HG02981 (cell line): ENCODE measurements at regions not wholly inside any gene's neighbourhood (a gene's known extent, or its start where the extent isn't known, plus 50 kb on each side); places are given as distances from the start of the nearest gene placed in this dataset.

Experiments
- ATAC-seq: cut with Tn5 transposase; IDR thresholded peaks from one replicate; pipeline ENCODE4 v1.9.1; 2021; ENCODE audit warnings: mild to moderate bottlenecking, moderate library complexity; ENCODE audit not compliant: unreplicated experiment

- ATAC-seq: peak; percentile 89
These were observed 1041.6 kb upstream of the PRKX start for GRCh38 chrX:4754878-4755604.

DNA sequence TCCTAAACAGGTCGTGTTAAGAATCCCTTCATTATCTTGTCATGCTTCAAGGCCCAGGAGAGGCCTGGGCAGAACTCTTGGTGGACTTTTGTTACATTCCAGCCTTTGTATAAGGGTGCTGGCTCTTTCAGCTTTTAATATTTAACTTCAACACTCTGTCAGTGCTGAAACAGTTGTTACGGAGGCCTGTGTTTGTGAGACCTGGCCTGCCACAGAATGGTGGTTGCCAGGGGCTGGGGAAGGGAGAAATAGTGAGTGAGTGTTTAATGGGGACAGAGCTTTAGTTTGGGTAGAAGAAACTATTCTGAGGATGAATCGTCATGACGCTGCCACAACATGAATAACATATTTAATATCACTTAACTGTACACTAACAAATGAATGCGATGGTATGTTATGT lies 1027.6 kb upstream of the PRKX start:
- no peak for ATAC-seq

- ATAC-seq: no peak
These were observed 1021.9 kb upstream of the PRKX start for GRCh38 chrX:4735299-4735698.

GRCh38 chrX:4710618-4711433 lies 997.4 kb upstream of the PRKX start:
- no peak for ATAC-seq

- no peak for ATAC-seq
These were observed 995.7 kb upstream of the PRKX start for GRCh38 chrX:4708970-4709760.

DNA sequence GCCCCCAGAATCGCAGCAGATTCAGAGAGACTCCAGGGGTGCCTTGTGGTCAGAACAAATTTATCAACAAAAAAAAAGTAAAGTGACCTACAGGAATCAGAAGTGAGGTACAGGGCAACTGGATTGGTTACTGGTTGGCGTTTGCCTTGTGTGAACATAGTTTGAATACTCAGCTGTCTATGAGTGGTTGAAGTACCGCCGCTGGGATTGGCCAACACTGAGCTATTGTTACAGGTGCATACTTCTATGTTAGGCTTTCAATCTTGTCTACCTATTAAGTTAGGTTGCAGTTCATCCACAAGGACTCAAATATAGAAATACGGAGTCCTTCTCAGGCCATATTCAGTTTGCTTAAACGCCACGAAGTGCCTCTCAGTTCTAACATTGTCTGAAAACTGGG lies 993.5 kb upstream of the PRKX start:
- ATAC-seq: no peak

- no peak for ATAC-seq
These were observed 977.1 kb upstream of the PRKX start for GRCh38 chrX:4690521-4690920.

DNA sequence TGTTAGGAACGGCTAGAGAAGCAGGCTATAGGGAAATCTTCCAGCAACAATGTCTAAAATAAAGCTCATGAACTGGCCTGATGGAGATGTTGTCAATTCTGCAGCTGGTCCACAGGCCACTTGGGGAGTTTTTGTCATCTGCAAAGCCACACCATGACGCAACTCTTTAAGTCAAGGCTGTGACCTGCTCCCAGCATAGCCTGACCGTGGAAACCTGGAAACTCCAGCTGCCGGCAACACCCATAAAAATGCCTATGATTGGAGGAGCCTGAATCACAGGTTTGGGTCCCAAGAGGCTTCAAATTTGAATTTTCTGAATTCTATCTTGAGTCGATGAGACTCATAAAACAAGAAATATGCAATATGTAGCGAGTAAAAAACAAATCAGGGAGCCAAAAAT lies 969.2 kb upstream of the PRKX start:
- ATAC-seq: no peak

DNA sequence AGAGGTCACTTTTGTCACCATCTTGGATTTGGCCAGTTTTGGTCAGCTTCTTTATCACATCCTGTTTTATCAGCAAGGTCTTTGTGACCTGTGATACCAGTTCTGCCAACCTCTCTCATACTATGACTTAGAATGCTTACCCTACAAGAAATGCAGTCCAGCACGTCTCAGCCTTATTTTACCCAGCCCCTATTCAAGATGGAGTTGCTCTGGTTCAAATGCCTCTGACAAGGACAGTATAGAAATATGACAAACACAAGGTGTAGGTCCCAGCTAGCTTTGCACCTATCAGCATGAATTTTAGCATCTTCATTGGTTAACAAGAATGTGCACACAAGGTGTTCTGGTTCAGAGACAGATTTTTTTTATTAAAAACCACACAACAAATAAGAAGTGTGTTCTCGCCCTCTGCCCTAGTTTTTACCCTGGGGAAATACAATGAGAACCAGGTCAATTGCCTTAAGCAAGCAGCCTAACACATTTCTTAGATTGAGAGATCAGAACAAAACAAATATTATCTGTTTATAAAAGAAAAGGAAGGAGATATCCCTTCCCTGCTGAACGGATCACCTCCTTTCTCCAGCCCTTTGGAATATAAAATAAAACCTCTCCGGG lies 962.3 kb upstream of the PRKX start:
- ATAC-seq: no peak

GRCh38 chrX:4674028-4674782 lies 960.8 kb upstream of the PRKX start:
- no peak for ATAC-seq

DNA sequence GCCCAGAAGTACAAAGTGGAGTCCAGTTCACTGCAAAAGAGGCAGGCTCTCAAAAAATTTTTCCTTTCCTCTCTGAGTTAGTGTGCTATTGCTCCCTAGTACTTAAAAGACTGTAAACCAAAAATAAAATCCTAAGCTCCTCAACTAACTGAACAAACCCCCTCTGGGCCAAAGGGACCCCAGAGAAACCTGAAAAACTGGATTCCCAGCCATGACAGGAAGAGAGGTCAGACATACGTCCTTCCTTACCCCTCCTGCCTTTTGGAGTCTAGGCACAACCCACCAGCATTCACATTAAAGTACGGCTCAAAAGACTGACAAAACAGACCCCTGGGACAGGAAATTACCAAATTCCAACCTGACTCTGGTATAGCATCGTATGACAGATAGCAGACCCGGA lies 957.9 kb upstream of the PRKX start:
- no peak for ATAC-seq

- no peak for ATAC-seq
These were observed 957.2 kb upstream of the PRKX start for GRCh38 chrX:4670606-4671005.

DNA sequence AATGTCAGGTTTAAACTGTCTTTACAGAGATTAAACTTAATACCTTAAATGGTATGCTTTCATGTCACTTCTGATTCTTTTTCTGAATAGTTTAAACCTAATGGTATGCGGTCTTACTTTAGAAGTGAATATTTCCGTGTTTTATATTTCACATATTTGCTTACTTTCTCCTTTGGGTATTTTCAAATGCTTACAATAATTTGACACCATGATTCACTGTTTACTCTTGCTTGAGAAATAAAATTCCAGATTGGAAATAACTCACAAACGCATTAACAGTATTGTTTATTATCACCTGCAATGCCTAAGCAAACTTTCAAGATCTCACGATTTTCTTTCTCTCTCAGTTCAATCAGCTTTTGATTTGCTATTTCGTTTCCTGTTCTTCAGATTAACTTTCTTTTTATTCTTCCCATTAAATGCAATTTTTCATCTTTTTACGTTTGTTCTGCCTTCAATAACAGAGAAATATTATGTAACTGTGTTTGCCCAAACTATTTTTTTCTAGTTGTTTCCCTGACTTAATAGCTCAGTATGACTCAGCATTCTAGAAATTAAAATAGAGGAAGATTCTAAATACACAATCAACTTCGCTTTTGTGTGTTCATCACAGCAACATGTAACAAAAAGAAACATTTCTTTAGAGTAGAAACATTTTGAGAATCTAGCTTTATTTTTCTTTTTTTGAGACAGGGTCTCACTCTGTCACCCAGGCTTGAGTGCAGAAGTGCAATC lies 955.5 kb upstream of the PRKX start:
- no peak for ATAC-seq

GRCh38 chrX:4663085-4663484 lies 949.6 kb upstream of the PRKX start:
- ATAC-seq: no peak

DNA sequence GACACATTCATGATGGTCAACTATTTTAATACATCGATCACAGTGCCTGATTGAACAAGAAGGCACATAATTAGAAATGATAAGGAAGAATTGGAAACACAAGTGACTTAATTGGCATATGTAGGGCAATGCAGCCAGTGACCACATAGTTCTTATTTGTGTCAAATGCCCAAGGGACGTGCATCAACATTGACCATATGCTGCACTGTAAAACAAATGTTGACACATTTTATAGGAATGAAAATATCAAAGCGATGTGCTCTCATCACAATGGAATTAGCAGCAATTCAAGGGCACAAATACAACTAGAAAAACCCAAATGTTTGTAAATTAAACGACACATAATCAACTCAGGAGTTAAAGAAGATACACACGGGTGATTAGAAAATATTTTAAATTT lies 948.3 kb upstream of the PRKX start:
- no peak for ATAC-seq

DNA sequence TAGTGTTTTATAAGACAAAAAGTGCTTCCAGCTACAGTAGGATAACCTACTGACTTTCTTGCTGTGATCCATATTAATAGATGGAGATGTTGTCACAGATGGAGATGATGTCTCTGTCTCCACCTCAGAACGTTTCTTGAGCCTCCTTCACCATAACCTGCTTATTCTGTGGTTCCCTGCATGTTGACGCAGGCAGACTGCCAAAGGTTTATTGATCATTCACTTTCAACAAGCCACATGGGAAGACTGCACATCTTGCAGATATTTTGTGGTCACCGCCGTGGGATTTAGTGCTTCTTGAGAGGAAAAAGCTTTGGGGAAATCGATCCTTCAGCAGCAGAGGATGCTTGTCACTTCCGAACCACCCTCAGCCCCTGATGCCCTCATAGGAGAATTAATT lies 943.0 kb upstream of the PRKX start:
- ATAC-seq: no peak

DNA sequence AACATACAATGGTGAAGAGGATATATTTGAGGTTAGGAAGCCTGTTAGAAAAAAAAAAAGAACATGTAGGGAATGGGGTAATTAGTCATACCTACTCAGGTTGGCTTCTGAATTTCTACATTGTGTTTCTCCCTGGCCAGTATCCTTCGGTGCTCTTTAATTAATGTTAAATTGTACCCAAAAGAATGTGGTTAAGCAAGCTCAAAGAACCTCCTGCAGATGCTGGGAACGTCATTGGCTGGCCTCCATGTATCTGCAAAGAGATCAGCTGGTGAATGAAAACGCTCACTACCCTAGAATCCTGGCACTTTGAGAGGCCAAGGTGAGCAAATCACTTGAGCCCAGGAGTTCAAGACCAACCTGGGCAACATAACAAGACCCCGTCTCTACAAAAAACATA lies 942.3 kb upstream of the PRKX start:
- ATAC-seq: no peak

GRCh38 chrX:4642114-4642513 lies 928.7 kb upstream of the PRKX start:
- no peak for ATAC-seq

- ATAC-seq: no peak
These were observed 924.6 kb upstream of the PRKX start for GRCh38 chrX:4638036-4638435.

- ATAC-seq: no peak
These were observed 914.0 kb upstream of the PRKX start for GRCh38 chrX:4627414-4627813.
